Hindlimb muscle (tissue), 1 donor: ENCODE measurements at regions not wholly inside any gene's neighbourhood (a gene's known extent, or its start where the extent isn't known, plus 50 kb on each side); places are given as distances from the start of the nearest gene placed in this dataset.
"Not testable (repeated sequence)": the region's sequence is repeated elsewhere in the genome, so short reads cannot be mapped to it uniquely, and the experiment has no call there.

Experiments used
- DNase-seq: peaks from one replicate; pipeline ENCODE4 v3.0.0-alpha.2; 2013

GRCh38 chr4:154164931-154165839 lies 326.4 kb downstream of the DCHS2 start:
- no peak for DNase-seq

- DNase-seq: peak; percentile 69
Measured at GRCh38 chr4:154160519-154161301, 330.9 kb downstream of the DCHS2 start.

GRCh38 chr4:154158361-154159155 lies 333.0 kb downstream of the DCHS2 start:
- no peak for DNase-seq

- DNase-seq: no peak
Measured at GRCh38 chr4:154152546-154152945, 339.1 kb downstream of the DCHS2 start.

- DNase-seq: not testable (repeated sequence)
Measured at GRCh38 chr4:154149236-154149635, 342.4 kb downstream of the DCHS2 start.

GRCh38 chr4:154143720-154144119 lies 347.9 kb downstream of the DCHS2 start:
- no peak for DNase-seq

- DNase-seq: no peak
Measured at GRCh38 chr4:154142664-154143063, 348.9 kb downstream of the DCHS2 start.

- no peak for DNase-seq
Measured at GRCh38 chr4:154140869-154141268, 350.7 kb downstream of the DCHS2 start.

GRCh38 chr4:154137320-154137905 lies 348.5 kb upstream of the SFRP2 start:
- DNase-seq: no peak

- DNase-seq: no peak
Measured at GRCh38 chr4:154135576-154135975, 346.7 kb upstream of the SFRP2 start.

- DNase-seq: no peak
Measured at GRCh38 chr4:154132406-154132805, 343.5 kb upstream of the SFRP2 start.

- DNase-seq: no peak
Measured at GRCh38 chr4:154126276-154126675, 337.4 kb upstream of the SFRP2 start.

GRCh38 chr4:154125340-154125739 lies 336.5 kb upstream of the SFRP2 start:
- no peak for DNase-seq

- DNase-seq: no peak
Measured at GRCh38 chr4:154124539-154125255, 335.8 kb upstream of the SFRP2 start.

GRCh38 chr4:154123897-154124296 lies 335.0 kb upstream of the SFRP2 start:
- no peak for DNase-seq

- DNase-seq: no peak
Measured at GRCh38 chr4:154120690-154121345, 331.9 kb upstream of the SFRP2 start.

GRCh38 chr4:154120006-154120676 lies 331.3 kb upstream of the SFRP2 start:
- no peak for DNase-seq

- no peak for DNase-seq
Measured at GRCh38 chr4:154119317-154119716, 330.4 kb upstream of the SFRP2 start.

- DNase-seq: not testable (repeated sequence)
Measured at GRCh38 chr4:154117726-154118125, 328.8 kb upstream of the SFRP2 start.

- DNase-seq: no peak
Measured at GRCh38 chr4:154107337-154107736, 318.5 kb upstream of the SFRP2 start.

- DNase-seq: no peak
Measured at GRCh38 chr4:154088741-154089140, 299.9 kb upstream of the SFRP2 start.
